ENCODE measurements at regions not wholly inside any gene's neighbourhood (a gene's known extent, or its start where the extent isn't known, plus 50 kb on each side); places are given as distances from the start of the nearest gene placed in this dataset.

DNA sequence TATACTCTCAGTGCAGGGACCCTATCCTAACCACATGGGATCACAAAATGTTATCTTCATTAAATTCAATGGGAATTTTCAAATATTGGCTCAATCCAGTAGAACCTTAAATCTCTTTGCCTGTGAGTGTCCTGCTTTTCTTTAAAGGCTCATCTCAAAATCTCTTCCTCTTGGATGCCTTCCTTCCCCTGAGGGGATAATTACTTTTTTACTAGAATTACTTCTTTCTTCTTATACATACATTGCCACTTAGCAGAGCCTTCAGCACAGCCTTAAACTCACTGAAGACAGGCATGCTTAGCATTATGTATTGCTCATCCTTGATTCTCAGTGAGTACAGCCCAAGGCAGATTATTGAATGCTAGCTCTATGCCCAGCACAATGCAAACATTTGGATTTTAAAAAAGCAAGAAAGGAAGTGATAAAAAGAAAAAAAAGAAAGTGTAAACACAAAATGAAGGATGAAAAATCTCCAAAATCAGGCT is 1918.0 kb upstream of the FLRT2 start:
- H3K4me1 ChIP-seq (ENCODE audit: control insufficient read depth in 1 of 2, insufficient read depth in 2 of 2, low read length in 2 of 2) = peaks cover 0 to 1% of the 10 kb centered on the region in 2 experiments
- no peak overlapping the region for H2BK120ac ChIP-seq (ENCODE audit: insufficient read depth, low read length, poor library complexity)
- no peak overlapping the region for H3K14ac ChIP-seq (ENCODE audit: low read length)
- no peak overlapping the region for H4K12ac ChIP-seq (ENCODE audit: low read depth, low read length)
- H3K18ac ChIP-seq (ENCODE audit: low read length) = no peak overlapping the region
- H3K79me2 ChIP-seq (ENCODE audit: control insufficient read depth, insufficient read depth, low read length, poor library complexity) = no peaks in the 10 kb centered on the region
- H4K8ac ChIP-seq (ENCODE audit: low read depth, low read length) = no peak overlapping the region
- H3K9ac ChIP-seq (ENCODE audit: low read length) = no peak overlapping the region
- no peak overlapping the region for H2AFZ ChIP-seq (ENCODE audit: insufficient read depth, low read length, poor library complexity)
- no peak overlapping the region for H3K4me2 ChIP-seq (ENCODE audit: low read length)
- H3K4ac ChIP-seq (ENCODE audit: low read depth, low read length) = no peak overlapping the region
- H3K79me1 ChIP-seq (ENCODE audit: low read length) = no peaks in the 10 kb centered on the region
- H3K27ac ChIP-seq (ENCODE audit: low read depth, low read length) = no peak overlapping the region
- H3K27me3 ChIP-seq (ENCODE audit: insufficient read depth, low read length) = no peaks in the 10 kb centered on the region
- no peak overlapping the region for H2BK12ac ChIP-seq (ENCODE audit: low read length)
- no peak overlapping the region for H3K23ac ChIP-seq (ENCODE audit: low read length)
- H3K4me3 ChIP-seq (ENCODE audit: low read depth, low read length) = no peak overlapping the region
- no peak overlapping the region for H2AK5ac ChIP-seq (ENCODE audit: low read length)
- H3K36me3 ChIP-seq (ENCODE audit: control insufficient read depth in 1 of 2, insufficient read depth in 2 of 2, low read length in 2 of 2) = no peaks in the 10 kb centered on the region
- H2BK5ac ChIP-seq (ENCODE audit: low read depth, low read length, poor library complexity) = no peak overlapping the region
- H4K91ac ChIP-seq (ENCODE audit: low read depth, low read length) = no peak overlapping the region
- DNase-seq = no peak
- peaks cover 3% of the 10 kb centered on the region for H3K9me3 ChIP-seq (ENCODE audit: insufficient read depth, low read depth, low read length)

DNA sequence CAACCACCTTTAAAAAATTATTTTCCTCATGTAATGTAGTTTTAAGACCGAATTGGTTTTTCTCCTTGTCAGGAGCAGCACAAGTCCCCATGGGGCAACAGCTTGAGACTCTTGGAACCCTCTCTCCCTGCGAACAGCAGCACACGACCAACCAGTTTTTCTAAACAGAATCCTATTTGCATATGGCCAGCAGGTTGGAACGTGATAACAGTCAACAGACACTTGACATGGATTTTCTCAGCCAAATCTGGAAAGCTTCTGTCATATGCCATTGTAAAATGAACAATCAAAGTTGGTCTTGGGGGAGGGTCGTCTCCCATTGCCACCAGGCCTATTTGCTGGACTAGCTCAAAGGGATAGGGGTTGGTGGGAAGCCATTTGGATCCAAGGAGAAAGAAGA is 1915.0 kb upstream of the FLRT2 start:
- H3K79me1 ChIP-seq (ENCODE audit: low read length) = no peaks in the 10 kb centered on the region
- no peak overlapping the region for H2BK12ac ChIP-seq (ENCODE audit: low read length)
- H3K9ac ChIP-seq (ENCODE audit: low read length) = no peak overlapping the region
- no peak overlapping the region for H3K14ac ChIP-seq (ENCODE audit: low read length)
- peaks cover 0 to 1% of the 10 kb centered on the region in 2 experiments for H3K4me1 ChIP-seq (ENCODE audit: control insufficient read depth in 1 of 2, insufficient read depth in 2 of 2, low read length in 2 of 2)
- H2BK5ac ChIP-seq (ENCODE audit: low read depth, low read length, poor library complexity) = no peak overlapping the region
- no peak overlapping the region for H2AK5ac ChIP-seq (ENCODE audit: low read length)
- no peak overlapping the region for H3K23ac ChIP-seq (ENCODE audit: low read length)
- H2BK120ac ChIP-seq (ENCODE audit: insufficient read depth, low read length, poor library complexity) = no peak overlapping the region
- H3K4me2 ChIP-seq (ENCODE audit: low read length) = no peak overlapping the region
- DNase-seq = no peak
- no peak overlapping the region for H4K8ac ChIP-seq (ENCODE audit: low read depth, low read length)
- H3K4me3 ChIP-seq (ENCODE audit: low read depth, low read length) = no peak overlapping the region
- no peak overlapping the region for H2AFZ ChIP-seq (ENCODE audit: insufficient read depth, low read length, poor library complexity)
- H3K27me3 ChIP-seq (ENCODE audit: insufficient read depth, low read length) = no peaks in the 10 kb centered on the region
- H4K91ac ChIP-seq (ENCODE audit: low read depth, low read length) = no peak overlapping the region
- no peaks in the 10 kb centered on the region for H3K79me2 ChIP-seq (ENCODE audit: control insufficient read depth, insufficient read depth, low read length, poor library complexity)
- no peak overlapping the region for H3K18ac ChIP-seq (ENCODE audit: low read length)
- H4K12ac ChIP-seq (ENCODE audit: low read depth, low read length) = no peak overlapping the region
- no peaks in the 10 kb centered on the region for H3K9me3 ChIP-seq (ENCODE audit: insufficient read depth, low read depth, low read length)
- no peak overlapping the region for H3K27ac ChIP-seq (ENCODE audit: low read depth, low read length)
- no peaks in the 10 kb centered on the region for H3K36me3 ChIP-seq (ENCODE audit: control insufficient read depth in 1 of 2, insufficient read depth in 2 of 2, low read length in 2 of 2)
- H3K4ac ChIP-seq (ENCODE audit: low read depth, low read length) = no peak overlapping the region
- WGBS (ENCODE audit: extremely low coverage, insufficient coverage, insufficient read length) = no CpG with 5 or more reads among the region's 5 CpGs

DNA sequence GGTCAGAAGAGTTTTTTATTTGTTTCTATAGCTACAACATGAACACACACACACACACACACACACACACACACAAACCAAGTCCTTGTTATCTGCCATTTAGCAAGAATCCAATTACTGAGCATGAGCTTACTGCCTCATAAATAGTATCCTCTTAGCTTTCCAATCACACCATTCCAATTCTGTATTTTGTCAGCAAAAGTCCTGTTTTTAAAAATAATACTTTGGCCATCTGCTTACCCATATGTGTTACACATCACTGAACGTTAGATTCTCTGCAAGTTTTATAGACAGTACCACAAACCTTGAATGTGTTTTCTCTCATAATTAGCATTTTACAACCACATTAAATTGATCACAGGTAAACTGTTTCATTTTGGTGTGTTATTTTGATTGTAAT is 1905.4 kb upstream of the FLRT2 start:
- Histone ChIP-seq H4K12ac (ENCODE audit: low read depth, low read length) (no peak overlapping the region), H3K14ac (ENCODE audit: low read length) (no peak overlapping the region), H3K36me3 (ENCODE audit: control insufficient read depth in 1 of 2, insufficient read depth in 2 of 2, low read length in 2 of 2) (no peaks in the 10 kb centered on the region), H3K9me3 (ENCODE audit: insufficient read depth, low read depth, low read length) (no peaks in the 10 kb centered on the region), H2AFZ (ENCODE audit: insufficient read depth, low read length, poor library complexity) (no peak overlapping the region), H3K4me3 (ENCODE audit: low read depth, low read length) (no peak overlapping the region), H3K4me2 (ENCODE audit: low read length) (no peak overlapping the region), H2BK120ac (ENCODE audit: insufficient read depth, low read length, poor library complexity) (no peak overlapping the region), H3K23ac (ENCODE audit: low read length) (no peak overlapping the region), H3K4me1 (ENCODE audit: control insufficient read depth in 1 of 2, insufficient read depth in 2 of 2, low read length in 2 of 2) (no peaks in the 10 kb centered on the region), H3K27me3 (ENCODE audit: insufficient read depth, low read length) (no peaks in the 10 kb centered on the region), H2BK5ac (ENCODE audit: low read depth, low read length, poor library complexity) (no peak overlapping the region), H3K27ac (ENCODE audit: low read depth, low read length) (no peak overlapping the region), H3K4ac (ENCODE audit: low read depth, low read length) (no peak overlapping the region), H3K79me2 (ENCODE audit: control insufficient read depth, insufficient read depth, low read length, poor library complexity) (no peaks in the 10 kb centered on the region), H4K8ac (ENCODE audit: low read depth, low read length) (no peak overlapping the region), H2AK5ac (ENCODE audit: low read length) (no peak overlapping the region), H4K91ac (ENCODE audit: low read depth, low read length) (no peak overlapping the region), H2BK12ac (ENCODE audit: low read length) (no peak overlapping the region), H3K79me1 (ENCODE audit: low read length) (no peaks in the 10 kb centered on the region), H3K18ac (ENCODE audit: low read length) (no peak overlapping the region), H3K9ac (ENCODE audit: low read length) (no peak overlapping the region)
- no CpG with 5 or more reads among the region's 1 CpG for whole genome bisulfite sequencing (ENCODE audit: extremely low coverage, insufficient coverage, insufficient read length)
- no peak for DNase-seq

DNA sequence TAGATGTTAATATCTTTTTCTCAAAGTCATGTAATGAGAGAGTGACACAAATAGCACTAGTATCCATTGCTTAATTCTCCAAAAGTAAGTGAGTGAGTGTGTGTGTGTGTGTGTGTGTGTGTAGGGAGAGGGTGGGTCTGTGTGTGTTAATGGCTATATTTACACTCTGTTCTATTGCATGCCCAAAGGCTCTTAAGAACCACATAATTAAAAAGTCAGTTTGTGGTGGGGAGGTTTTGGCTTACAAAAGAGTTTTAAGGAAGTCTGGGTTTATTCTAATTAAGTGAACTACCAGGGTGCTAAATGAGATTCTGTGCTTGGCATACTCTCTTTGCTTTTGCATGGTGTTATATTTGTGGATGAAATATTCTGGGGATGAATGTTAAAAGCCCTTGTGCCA is 1897.6 kb upstream of the FLRT2 start:
- no peak overlapping the region for H2AFZ ChIP-seq (ENCODE audit: insufficient read depth, low read length, poor library complexity)
- H4K8ac ChIP-seq (ENCODE audit: low read depth, low read length) = no peak overlapping the region
- no peak overlapping the region for H2BK120ac ChIP-seq (ENCODE audit: insufficient read depth, low read length, poor library complexity)
- H3K18ac ChIP-seq (ENCODE audit: low read length) = no peak overlapping the region
- no peak overlapping the region for H2BK12ac ChIP-seq (ENCODE audit: low read length)
- H3K23ac ChIP-seq (ENCODE audit: low read length) = no peak overlapping the region
- no peaks in the 10 kb centered on the region for H3K36me3 ChIP-seq (ENCODE audit: control insufficient read depth in 1 of 2, insufficient read depth in 2 of 2, low read length in 2 of 2)
- no peak overlapping the region for H4K91ac ChIP-seq (ENCODE audit: low read depth, low read length)
- no peak overlapping the region for H3K4me2 ChIP-seq (ENCODE audit: low read length)
- H3K4me3 ChIP-seq (ENCODE audit: low read depth, low read length) = no peak overlapping the region
- no peaks in the 10 kb centered on the region for H3K79me1 ChIP-seq (ENCODE audit: low read length)
- H3K79me2 ChIP-seq (ENCODE audit: control insufficient read depth, insufficient read depth, low read length, poor library complexity) = no peaks in the 10 kb centered on the region
- H3K4me1 ChIP-seq (ENCODE audit: control insufficient read depth in 1 of 2, insufficient read depth in 2 of 2, low read length in 2 of 2) = no peaks in the 10 kb centered on the region
- H3K9me3 ChIP-seq (ENCODE audit: insufficient read depth, low read depth, low read length) = no peaks in the 10 kb centered on the region
- no peak overlapping the region for H2AK5ac ChIP-seq (ENCODE audit: low read length)
- no peak overlapping the region for H3K4ac ChIP-seq (ENCODE audit: low read depth, low read length)
- H3K9ac ChIP-seq (ENCODE audit: low read length) = no peak overlapping the region
- H3K14ac ChIP-seq (ENCODE audit: low read length) = no peak overlapping the region
- no peak for DNase-seq
- H3K27me3 ChIP-seq (ENCODE audit: insufficient read depth, low read length) = no peaks in the 10 kb centered on the region
- no peak overlapping the region for H4K12ac ChIP-seq (ENCODE audit: low read depth, low read length)
- H2BK5ac ChIP-seq (ENCODE audit: low read depth, low read length, poor library complexity) = no peak overlapping the region
- no peak overlapping the region for H3K27ac ChIP-seq (ENCODE audit: low read depth, low read length)
